Neuronal stem cell (in vitro differentiated cells): ENCODE measurements at regions not wholly inside any gene's neighbourhood (a gene's known extent, or its start where the extent isn't known, plus 50 kb on each side); places are given as distances from the start of the nearest gene placed in this dataset.
A peak's percentile ranks its signal among the peaks of the same experiment; 100 is the strongest.

Experiments
- DNase-seq: peaks from one replicate; pipeline ENCODE4 v3.0.0-alpha.2; 2013; ENCODE audit warnings: low spot score
- H2AFZ ChIP-seq: one replicate; pipeline ENCODE4 v1.6.1; 2013; ENCODE audit warnings: mild to moderate bottlenecking, low read length, inconsistent platforms
- H2AK5ac ChIP-seq: 2 replicates; pipeline ENCODE4 v1.6.1; 2013; ENCODE audit warnings: low read depth, mild to moderate bottlenecking, inconsistent platforms, low read length, moderate library complexity, mixed read lengths
- H2BK120ac ChIP-seq: 2 replicates; pipeline ENCODE4 v1.6.1; 2013; ENCODE audit warnings: low read depth, mild to moderate bottlenecking, inconsistent platforms, low read length, moderate library complexity, mixed read lengths
- H2BK12ac ChIP-seq: one replicate; pipeline ENCODE4 v1.6.1; 2013; ENCODE audit warnings: low read length, inconsistent platforms
- H2BK15ac ChIP-seq: 2 replicates; pipeline ENCODE4 v1.6.1; 2013; ENCODE audit warnings: mild to moderate bottlenecking, low read length, inconsistent platforms, mixed read lengths
- H2BK5ac ChIP-seq: one replicate; pipeline ENCODE4 v1.6.1; 2013; ENCODE audit warnings: inconsistent platforms, mild to moderate bottlenecking, low read length, moderate library complexity
- H3K14ac ChIP-seq: one replicate; pipeline ENCODE4 v1.6.1; 2013; ENCODE audit warnings: low read length, inconsistent platforms
- H3K18ac ChIP-seq: 2 replicates; pipeline ENCODE4 v1.6.1; 2013; ENCODE audit warnings: low read length, inconsistent platforms
- H3K23ac ChIP-seq: 2 replicates; pipeline ENCODE4 v1.6.1; 2013; ENCODE audit warnings: low read depth, mild to moderate bottlenecking, mixed read lengths, low read length, inconsistent platforms; ENCODE audit not compliant: poor library complexity
- H3K27ac ChIP-seq: replicated peaks from 3 replicates; pipeline ENCODE4 v1.5.1; 2013; ENCODE audit warnings: low read length, inconsistent platforms
- H3K27me3 ChIP-seq, 3 experiments: 2 replicates each; pipeline ENCODE4 v1.6.1; 2013; ENCODE audit warnings: low read length in 3 of 3, mild to moderate bottlenecking in 2 of 3, inconsistent platforms in 1 of 3, low read depth in 1 of 3, mixed read lengths in 1 of 3, moderate library complexity in 1 of 3; ENCODE audit not compliant: control insufficient read depth in 3 of 3, insufficient read depth in 3 of 3
- H3K36me3 ChIP-seq, 2 donors: replicated peaks in 1 of 2; 2 replicates each; pipeline ENCODE4 v1.6.1; 2013; ENCODE audit warnings: low read length in 2 of 2; ENCODE audit not compliant: control insufficient read depth in 2 of 2, insufficient read depth in 2 of 2
- H3K4ac ChIP-seq: 2 replicates; pipeline ENCODE4 v1.6.1; 2013; ENCODE audit warnings: inconsistent platforms, mild to moderate bottlenecking, low read length, moderate library complexity
- H3K4me1 ChIP-seq, 2 donors: 1 replicate in 1 of 2; 2 replicates in 1 of 2; pipeline ENCODE4 v1.6.1; 2013; ENCODE audit warnings: low read length in 2 of 2, low read depth in 1 of 2; ENCODE audit not compliant: control insufficient read depth in 2 of 2, insufficient read depth in 1 of 2
- H3K4me2 ChIP-seq: one replicate; pipeline ENCODE4 v1.6.1; 2013; ENCODE audit warnings: mild to moderate bottlenecking, low read length, inconsistent platforms; ENCODE audit not compliant: insufficient read depth, poor library complexity, severe bottlenecking
- H3K4me3 ChIP-seq, 2 donors: 2 replicates each; pipeline ENCODE4 v1.5.1; 2013; ENCODE audit warnings: low read length in 2 of 2, mild to moderate bottlenecking in 2 of 2, inconsistent platforms in 1 of 2, moderate library complexity in 1 of 2
- H3K79me1 ChIP-seq: one replicate; pipeline ENCODE4 v1.6.1; 2013; ENCODE audit warnings: low read depth, mild to moderate bottlenecking, inconsistent platforms, low read length, moderate library complexity
- H3K9ac ChIP-seq: one replicate; pipeline ENCODE4 v1.6.1; 2013; ENCODE audit warnings: mild to moderate bottlenecking, low read depth, low read length, inconsistent platforms; ENCODE audit not compliant: poor library complexity
- H3K9me3 ChIP-seq, 2 donors: replicated peaks in 1 of 2; 2 replicates each; pipeline versions ENCODE3 to v1.6.1; 2013; ENCODE audit warnings: low read length in 2 of 2, mild to moderate bottlenecking in 2 of 2, inconsistent platforms in 1 of 2, low read depth in 1 of 2, mixed read lengths in 1 of 2, moderate library complexity in 1 of 2; ENCODE audit not compliant: control insufficient read depth in 2 of 2, insufficient read depth in 1 of 2
- H4K8ac ChIP-seq: one replicate; pipeline ENCODE4 v1.6.1; 2013; ENCODE audit warnings: low read depth, mild to moderate bottlenecking, inconsistent platforms, low read length, moderate library complexity
- H4K91ac ChIP-seq: one replicate; pipeline ENCODE4 v1.6.1; 2013; ENCODE audit warnings: low read length, low read depth, mild to moderate bottlenecking, inconsistent platforms; ENCODE audit not compliant: poor library complexity
- WGBS, 2 donors: extraction: QIAGEN DNeasy Blood & Tissue Kit; methylation state at CpG; one replicate each; pipeline ENCODE4 v1.1.7; 2013; ENCODE audit warnings: missing lambda C conversion rate in 2 of 2, mixed read lengths in 1 of 2; ENCODE audit not compliant: insufficient read length in 2 of 2, insufficient replicate concordance in 1 of 2; ENCODE audit errors: extremely low coverage in 2 of 2; 5-methylcytosine and 5-hydroxymethylcytosine counted together

GRCh38 chr3:164620423-164620822 lies 457.9 kb downstream of the SI start:
- Histone ChIP-seq H3K4ac (no peak overlapping the region), H2BK5ac (no peak overlapping the region), H3K79me1 (no peaks in the 10 kb centered on the region), H2BK12ac (no peak overlapping the region), H3K27ac (no peak overlapping the region), H3K27me3 (no peaks in the 10 kb centered on the region), H4K91ac (no peak overlapping the region), H3K14ac (no peak overlapping the region), H2AK5ac (no peak overlapping the region), H4K8ac (no peak overlapping the region), H2AFZ (no peak overlapping the region), H3K36me3 (no peaks in the 10 kb centered on the region), H3K18ac (no peak overlapping the region), H3K9ac (no peak overlapping the region), H3K23ac (no peak overlapping the region), H3K9me3 (no peaks in the 10 kb centered on the region), H2BK120ac (no peak overlapping the region), H3K4me3 (no peak overlapping the region), H2BK15ac (no peak overlapping the region), H3K4me1 (no peaks in the 10 kb centered on the region), H3K4me2 (no peak overlapping the region)
- no CpG with 5 or more reads among the region's 4 CpGs for WGBS, 2 donors
- DNase-seq = no peak

GRCh38 chr3:164612751-164613150 lies 465.5 kb downstream of the SI start:
- Histone ChIP-seq H3K27me3 (no peaks in the 10 kb centered on the region), H3K36me3 (no peaks in the 10 kb centered on the region), H4K8ac (no peak overlapping the region), H2BK5ac (no peak overlapping the region), H3K4me2 (no peak overlapping the region), H2AFZ (no peak overlapping the region), H3K79me1 (no peaks in the 10 kb centered on the region), H3K9me3 (no peaks in the 10 kb centered on the region), H3K14ac (no peak overlapping the region), H3K9ac (no peak overlapping the region), H2AK5ac (no peak overlapping the region), H4K91ac (no peak overlapping the region), H3K23ac (no peak overlapping the region), H3K4me3 (no peak overlapping the region), H2BK15ac (no peak overlapping the region), H3K27ac (no peak overlapping the region), H2BK12ac (no peak overlapping the region), H3K18ac (no peak overlapping the region), H3K4ac (no peak overlapping the region), H3K4me1 (no peaks in the 10 kb centered on the region), H2BK120ac (no peak overlapping the region)
- DNase-seq = no peak

- DNase-seq = no peak
- Histone ChIP-seq H2AFZ (no peak overlapping the region), H3K4me3 (peak overlapping the region in 1 of 2 donors; percentile 54), H3K4me1 (no peaks in the 10 kb centered on the region), H3K36me3 (no peaks in the 10 kb centered on the region), H2BK5ac (no peak overlapping the region), H4K8ac (no peak overlapping the region), H2AK5ac (no peak overlapping the region), H3K79me1 (no peaks in the 10 kb centered on the region), H2BK12ac (no peak overlapping the region), H3K18ac (no peak overlapping the region), H3K27me3 (no peaks in the 10 kb centered on the region), H3K9ac (no peak overlapping the region), H3K4me2 (no peak overlapping the region), H3K27ac (no peak overlapping the region), H4K91ac (no peak overlapping the region), H2BK15ac (no peak overlapping the region), H3K14ac (no peak overlapping the region), H3K9me3 (no peaks in the 10 kb centered on the region), H3K4ac (no peak overlapping the region), H2BK120ac (no peak overlapping the region), H3K23ac (no peak overlapping the region)
- no CpG with 5 or more reads among the region's 7 CpGs for WGBS, 2 donors
These were observed 469.6 kb downstream of the SI start for GRCh38 chr3:164608554-164609276.

- no peak overlapping the region for H3K4me3 ChIP-seq
- no peak overlapping the region for H4K8ac ChIP-seq
- H2AK5ac ChIP-seq = no peak overlapping the region
- no peak overlapping the region for H2BK5ac ChIP-seq
- H2AFZ ChIP-seq = no peak overlapping the region
- H3K18ac ChIP-seq = no peak overlapping the region
- no CpG with 5 or more reads among the region's 4 CpGs for WGBS, 2 donors
- no peak overlapping the region for H2BK15ac ChIP-seq
- H2BK12ac ChIP-seq = no peak overlapping the region
- H3K4me2 ChIP-seq = no peak overlapping the region
- no peak overlapping the region for H3K23ac ChIP-seq
- H4K91ac ChIP-seq = no peak overlapping the region
- no peak overlapping the region for H3K27ac ChIP-seq
- no peaks in the 10 kb centered on the region for H3K36me3 ChIP-seq
- no peak overlapping the region for H3K4ac ChIP-seq
- H3K79me1 ChIP-seq = no peaks in the 10 kb centered on the region
- no peak overlapping the region for H3K9ac ChIP-seq
- H3K9me3 ChIP-seq = no peaks in the 10 kb centered on the region
- no peaks in the 10 kb centered on the region for H3K27me3 ChIP-seq
- H2BK120ac ChIP-seq = no peak overlapping the region
- no peak for DNase-seq
- no peaks in the 10 kb centered on the region for H3K4me1 ChIP-seq
- H3K14ac ChIP-seq = no peak overlapping the region
These were observed 473.6 kb downstream of the SI start for GRCh38 chr3:164604687-164605086.
